GM12872 (cell line): ENCODE measurements at regions not wholly inside any gene's neighbourhood (a gene's known extent, or its start where the extent isn't known, plus 50 kb on each side); places are given as distances from the start of the nearest gene placed in this dataset.

Experiments
- TF ChIP-seq, protein P1 (sequence below): IDR thresholded peaks from 3 replicates; pipeline ENCODE4 v1.5.1; 2011; ENCODE audit warnings: low read depth, mild to moderate bottlenecking, low read length, moderate library complexity; ENCODE audit not compliant: insufficient read depth

DNA sequence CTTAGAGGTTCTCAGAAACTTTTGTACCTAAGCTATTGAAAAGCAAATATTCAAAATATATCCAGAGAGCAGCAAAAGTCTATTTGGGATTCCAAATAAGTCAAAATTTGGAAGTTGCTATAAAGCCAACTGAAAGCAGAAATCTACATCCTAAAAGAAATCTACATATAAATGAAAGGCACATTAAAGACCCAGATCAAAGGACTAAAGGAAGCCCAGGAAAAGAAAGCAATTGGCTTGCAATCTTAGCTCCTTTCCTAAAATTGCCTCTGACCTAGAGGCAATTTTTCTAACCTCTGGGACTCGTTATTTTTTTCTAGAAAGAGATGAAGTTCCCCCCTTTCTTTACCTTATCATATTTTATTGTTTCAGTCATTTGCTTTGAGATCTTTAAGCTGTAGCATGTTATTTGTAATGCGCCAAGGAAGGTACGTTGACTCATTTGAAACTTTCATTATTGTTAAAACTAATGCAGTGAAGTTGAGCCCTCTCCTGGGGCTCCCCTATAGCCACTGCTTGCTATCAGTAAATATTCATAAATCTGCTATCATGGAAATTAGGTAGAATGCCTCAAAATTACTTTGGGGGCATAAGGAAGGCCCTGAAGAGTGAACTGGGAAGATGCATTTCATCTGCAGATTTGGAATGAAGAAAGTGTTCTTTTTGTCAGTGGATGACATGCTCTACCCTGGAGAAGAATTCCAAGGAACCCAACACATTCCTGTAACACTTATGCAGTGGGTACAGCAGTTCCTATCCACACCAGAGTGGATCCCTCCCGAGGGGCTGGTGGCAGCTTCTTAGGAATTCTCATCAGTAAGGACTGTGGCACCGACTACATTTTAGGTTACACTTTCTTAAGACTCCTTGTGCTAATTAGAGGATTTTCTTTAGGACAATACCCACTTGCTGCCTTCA lies 177.8 kb upstream of the IGFBP7 start:
- TF ChIP-seq, protein P1, sequence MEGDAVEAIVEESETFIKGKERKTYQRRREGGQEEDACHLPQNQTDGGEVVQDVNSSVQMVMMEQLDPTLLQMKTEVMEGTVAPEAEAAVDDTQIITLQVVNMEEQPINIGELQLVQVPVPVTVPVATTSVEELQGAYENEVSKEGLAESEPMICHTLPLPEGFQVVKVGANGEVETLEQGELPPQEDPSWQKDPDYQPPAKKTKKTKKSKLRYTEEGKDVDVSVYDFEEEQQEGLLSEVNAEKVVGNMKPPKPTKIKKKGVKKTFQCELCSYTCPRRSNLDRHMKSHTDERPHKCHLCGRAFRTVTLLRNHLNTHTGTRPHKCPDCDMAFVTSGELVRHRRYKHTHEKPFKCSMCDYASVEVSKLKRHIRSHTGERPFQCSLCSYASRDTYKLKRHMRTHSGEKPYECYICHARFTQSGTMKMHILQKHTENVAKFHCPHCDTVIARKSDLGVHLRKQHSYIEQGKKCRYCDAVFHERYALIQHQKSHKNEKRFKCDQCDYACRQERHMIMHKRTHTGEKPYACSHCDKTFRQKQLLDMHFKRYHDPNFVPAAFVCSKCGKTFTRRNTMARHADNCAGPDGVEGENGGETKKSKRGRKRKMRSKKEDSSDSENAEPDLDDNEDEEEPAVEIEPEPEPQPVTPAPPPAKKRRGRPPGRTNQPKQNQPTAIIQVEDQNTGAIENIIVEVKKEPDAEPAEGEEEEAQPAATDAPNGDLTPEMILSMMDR = no peak

DNA sequence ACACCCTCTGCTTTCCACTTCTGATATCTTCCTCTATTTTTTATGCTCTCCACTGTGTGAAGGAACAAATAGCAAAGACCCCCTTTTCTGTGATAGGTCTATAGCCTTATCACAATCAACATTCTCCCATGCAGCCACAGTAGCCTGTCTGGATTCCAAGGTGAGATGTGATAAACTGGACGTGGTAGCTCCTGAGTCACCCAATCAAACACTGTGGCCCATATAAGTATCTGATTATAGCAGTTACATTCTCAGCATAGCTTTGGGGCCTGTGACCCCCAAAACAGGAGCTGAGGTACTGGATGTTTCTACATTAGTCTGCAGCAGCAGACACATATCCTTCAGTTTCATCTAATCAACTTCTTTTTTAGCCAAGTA lies 172.7 kb upstream of the IGFBP7 start:
- TF ChIP-seq, protein P1 = no peak

DNA sequence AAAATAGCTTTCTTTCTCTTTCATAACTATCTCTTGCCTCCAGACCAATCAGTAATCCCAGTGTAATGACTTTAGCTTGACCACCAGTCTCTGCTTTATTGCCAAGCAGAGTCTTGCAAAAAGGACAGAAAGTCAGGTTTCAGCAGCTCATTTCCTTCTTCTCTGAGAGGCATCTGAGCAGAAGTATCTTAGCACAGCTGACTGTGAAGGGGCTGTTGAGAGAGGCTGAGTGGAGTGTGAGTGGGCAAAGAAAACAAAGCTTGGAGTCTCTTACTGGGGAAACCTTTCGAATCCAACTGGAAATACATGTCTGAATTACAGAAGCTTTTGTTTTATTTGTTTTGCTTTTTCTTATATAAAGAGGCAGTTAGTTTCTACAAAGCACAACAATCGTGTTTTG lies 170.3 kb upstream of the IGFBP7 start:
- TF ChIP-seq, protein P1 = no peak

DNA sequence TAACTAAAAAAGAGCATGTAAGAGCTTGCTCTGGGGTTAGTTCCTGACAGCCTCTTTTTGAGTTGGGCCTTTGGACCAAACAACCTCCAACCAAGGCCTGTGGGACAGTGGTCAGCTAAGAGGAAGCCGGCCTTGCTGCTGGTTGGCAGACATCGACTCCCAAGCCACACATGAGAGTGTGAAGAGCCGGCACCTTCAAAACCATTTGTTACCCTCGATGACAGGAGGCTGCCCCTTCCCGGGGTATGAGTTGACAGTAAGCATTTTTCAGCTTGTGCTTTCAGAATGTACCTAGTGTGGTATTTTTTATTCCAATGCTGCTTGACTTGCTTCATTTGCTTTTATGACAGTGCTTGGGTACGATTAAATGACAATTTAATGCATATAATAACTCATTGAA lies 168.6 kb upstream of the IGFBP7 start:
- TF ChIP-seq, protein P1 = no peak

DNA sequence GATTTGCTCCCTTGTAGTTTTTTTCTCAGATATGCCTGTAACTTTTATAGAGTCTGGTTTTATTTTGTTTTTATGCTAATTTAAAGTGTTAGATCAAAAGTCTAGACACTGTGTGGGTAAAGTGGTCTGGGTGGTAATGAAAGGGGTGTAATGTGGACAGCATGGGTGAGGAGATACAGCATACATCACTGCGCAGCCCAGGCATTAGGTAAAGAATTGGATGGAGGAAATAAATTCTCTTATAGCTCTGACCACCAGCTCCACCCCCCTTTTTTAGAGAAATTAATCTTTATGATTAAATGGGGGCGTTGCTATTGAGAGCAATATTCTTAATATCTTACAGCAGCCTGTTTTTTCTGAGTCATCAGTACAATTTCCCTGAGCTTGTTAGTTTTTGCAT lies 163.9 kb upstream of the IGFBP7 start:
- TF ChIP-seq, protein P1 = no peak

DNA sequence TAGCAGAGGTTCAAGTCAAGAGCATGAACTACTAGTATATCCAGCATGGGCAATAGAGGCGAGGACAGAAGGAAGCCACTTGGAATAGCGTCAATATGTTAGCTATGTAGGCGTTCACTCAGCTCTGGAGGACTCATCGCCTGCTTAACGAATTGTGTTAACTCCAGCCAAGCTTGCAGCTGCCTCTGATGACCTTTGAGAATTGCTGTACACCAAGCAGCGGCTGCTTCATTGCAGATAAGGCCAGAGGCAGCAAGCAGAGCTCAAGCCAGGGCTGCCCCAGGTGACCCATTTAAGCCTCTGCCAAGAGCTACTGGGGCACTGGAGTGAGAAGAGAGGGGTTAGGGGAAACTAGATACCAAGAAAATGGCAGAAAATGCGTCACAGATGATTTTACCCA lies 160.2 kb upstream of the IGFBP7 start:
- TF ChIP-seq, protein P1 = no peak

DNA sequence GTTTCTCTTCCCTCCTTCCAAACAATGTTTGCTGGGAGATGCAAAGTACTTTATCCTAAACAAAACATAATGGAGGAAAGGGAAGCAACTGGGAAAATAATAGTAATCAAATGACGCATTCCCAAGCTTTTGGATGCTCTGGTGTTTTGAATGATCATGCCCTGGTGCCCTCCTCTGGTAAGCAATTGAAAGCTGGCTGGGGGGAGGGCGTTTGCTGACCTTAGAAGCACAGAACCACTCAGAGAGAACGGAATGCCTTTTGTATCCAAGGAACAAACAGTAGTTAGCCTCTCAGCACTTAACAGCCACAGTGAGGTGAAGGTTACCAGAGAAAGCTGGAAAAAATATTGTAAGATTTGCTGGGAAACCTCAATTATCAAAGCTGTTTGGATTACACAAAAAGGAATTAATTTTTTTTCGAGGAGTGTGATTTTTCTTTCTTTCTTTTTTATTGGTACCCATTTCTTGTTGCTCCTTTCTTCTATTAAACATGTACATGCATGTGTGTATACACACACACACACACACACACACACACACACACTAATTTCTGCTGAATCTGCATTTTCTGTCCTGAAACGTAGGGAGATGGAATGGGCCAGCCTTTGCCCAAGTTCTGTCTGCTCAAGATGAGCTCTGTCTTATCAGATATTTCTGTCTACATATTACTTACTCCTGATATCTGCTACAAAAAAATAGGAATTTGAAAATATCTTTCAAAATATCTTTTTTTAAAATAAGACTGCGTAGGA lies 155.8 kb upstream of the IGFBP7 start:
- TF ChIP-seq, protein P1 = no peak
